Activated CD4-positive, alpha-beta memory T cell treated with anti-CD3 and anti-CD28 coated beads for 36 hours (primary cell): ENCODE measurements at regions not wholly inside any gene's neighbourhood (a gene's known extent, or its start where the extent isn't known, plus 50 kb on each side); places are given as distances from the start of the nearest gene placed in this dataset.
"Not testable (repeated sequence)": the region's sequence is repeated elsewhere in the genome, so short reads cannot be mapped to it uniquely, and the experiment has no call there.

ENCODE experiments used
- CTCF ChIA-PET: fragments of 350-600 bp; sonication (Branson Sonifier 250); formaldehyde crosslinking; loops from one replicate; lab custom pipeline; 2021; ENCODE audit warnings: antibody characterized with exemption, inconsistent platforms; lab: Charles Lee
- POLR2A ChIA-PET: fragments of 350-600 bp; sonication (Branson Sonifier 250); formaldehyde crosslinking; loops from one replicate; lab custom pipeline; 2021; ENCODE audit warnings: antibody characterized with exemption; lab: Charles Lee
- DNase-seq: peaks from one replicate; pipeline ENCODE4 v3.0.0-alpha.2; 2020
- H3K27ac Mint-ChIP-seq: one replicate; pipeline ENCODE4 v1.8.0; 2021; ENCODE audit warnings: mixed read lengths
- H3K27me3 Mint-ChIP-seq: one replicate; pipeline ENCODE4 v1.8.0; 2021; ENCODE audit warnings: mixed read lengths
- H3K36me3 Mint-ChIP-seq: one replicate; pipeline ENCODE4 v1.8.0; 2021; ENCODE audit warnings: mixed read lengths
- H3K4me1 Mint-ChIP-seq: one replicate; pipeline ENCODE4 v1.8.0; 2021; ENCODE audit warnings: low read depth, mixed read lengths
- H3K4me3 Mint-ChIP-seq: one replicate; pipeline ENCODE4 v1.8.0; 2021; ENCODE audit warnings: mild to moderate bottlenecking, mixed read lengths
- H3K9me3 Mint-ChIP-seq: one replicate; pipeline ENCODE4 v1.8.0; 2021; ENCODE audit warnings: mixed read lengths
- intact Hi-C: fragments of 100-400 bp; cut with micrococcal nuclease; formaldehyde crosslinking; loops from one replicate; pipeline ENCODE4 v1.15.1; 2023

DNA sequence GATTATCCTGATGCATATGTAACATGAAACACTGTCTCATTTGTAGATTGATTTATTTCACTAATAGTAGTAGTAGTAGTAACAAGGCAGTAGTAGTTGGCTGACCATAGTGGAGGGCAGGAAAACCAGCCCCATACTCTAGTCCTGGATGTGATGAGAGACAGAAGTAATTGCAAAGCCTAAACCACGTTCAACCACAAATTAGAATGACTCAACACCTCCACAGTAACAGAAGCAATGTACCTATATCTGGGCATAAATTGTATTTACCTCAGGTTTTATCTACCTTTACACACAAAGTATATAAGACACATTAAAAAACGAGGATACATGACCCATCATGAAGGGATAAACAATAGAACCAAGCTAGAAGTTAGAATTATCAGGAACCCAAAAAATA, 284.7 kb upstream of the RAI14 start:
- intact Hi-C loops, H3K4me3 Mint-ChIP-seq, CTCF ChIA-PET, H3K27ac Mint-ChIP-seq, POLR2A ChIA-PET, H3K4me1 Mint-ChIP-seq, H3K27me3 Mint-ChIP-seq, H3K36me3 Mint-ChIP-seq, H3K9me3 Mint-ChIP-seq, DNase-seq: not testable (repeated sequence)

DNA sequence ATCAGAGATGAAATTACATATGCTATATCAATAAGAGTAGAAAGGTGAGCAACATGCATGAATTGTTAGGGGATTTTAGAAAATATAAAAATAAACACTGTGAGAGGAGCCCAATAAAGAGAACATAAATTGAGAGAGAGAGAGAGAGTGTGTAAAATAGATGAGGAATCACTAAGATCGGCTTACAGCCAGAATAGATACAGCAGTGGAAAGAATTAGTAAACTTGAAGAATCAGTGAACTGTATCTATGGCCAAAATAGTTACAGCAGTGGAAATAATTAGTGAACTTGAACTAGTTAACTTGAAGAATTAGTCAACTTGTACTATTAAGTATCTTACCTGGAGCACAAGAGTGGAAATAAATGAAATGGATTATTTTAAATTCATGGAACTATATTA, 284.3 kb upstream of the RAI14 start:
- H3K4me1 Mint-ChIP-seq, intact Hi-C loops, H3K27me3 Mint-ChIP-seq, DNase-seq, H3K27ac Mint-ChIP-seq, POLR2A ChIA-PET, CTCF ChIA-PET, H3K36me3 Mint-ChIP-seq, H3K9me3 Mint-ChIP-seq, H3K4me3 Mint-ChIP-seq: not testable (repeated sequence)

DNA sequence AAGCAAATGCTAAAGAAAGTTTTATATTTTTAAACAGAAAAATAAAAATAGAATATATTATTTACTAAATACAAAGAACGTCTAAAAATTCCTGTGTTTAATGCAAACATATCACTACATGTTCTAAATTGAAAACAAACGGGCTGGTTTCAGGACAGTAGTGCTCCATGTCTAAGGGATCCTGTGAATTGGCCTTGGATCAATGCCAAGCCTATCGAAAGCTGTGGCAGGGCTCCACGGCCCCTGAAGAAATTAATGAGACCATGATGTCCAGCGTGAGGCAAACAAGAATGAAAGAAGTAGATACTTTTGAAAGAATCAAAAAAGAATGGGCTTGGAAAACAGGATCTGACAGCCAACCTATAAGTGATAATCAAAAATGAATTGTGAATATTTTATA, 283.4 kb upstream of the RAI14 start:
- H3K4me3 Mint-ChIP-seq = not testable (repeated sequence)

DNA sequence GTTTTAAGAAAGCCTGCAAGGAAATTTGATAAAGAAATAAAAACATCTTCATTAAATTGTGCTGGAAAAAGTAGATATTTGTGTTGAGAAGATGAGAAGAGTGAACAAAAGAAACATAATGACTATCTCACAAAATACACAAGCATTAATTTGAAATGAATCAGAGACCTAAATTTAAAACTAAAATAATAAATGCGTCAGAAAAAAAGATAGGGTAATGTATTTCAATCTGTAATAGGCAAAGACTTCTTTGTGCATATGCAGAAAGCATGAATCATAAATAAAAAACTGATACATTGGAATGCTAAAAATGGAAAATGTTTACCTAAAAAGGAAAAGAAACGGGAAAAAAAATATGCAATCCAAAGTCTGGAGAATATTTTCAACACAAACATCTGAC, 278.5 kb upstream of the RAI14 start:
- POLR2A ChIA-PET, intact Hi-C loops, CTCF ChIA-PET, H3K4me3 Mint-ChIP-seq, H3K9me3 Mint-ChIP-seq, DNase-seq, H3K4me1 Mint-ChIP-seq, H3K27ac Mint-ChIP-seq, H3K27me3 Mint-ChIP-seq, H3K36me3 Mint-ChIP-seq: not testable (repeated sequence)

More for the DNA sequence above, 283.4 kb upstream of the RAI14 start:
- H3K4me1 Mint-ChIP-seq, intact Hi-C loops, DNase-seq, H3K36me3 Mint-ChIP-seq, H3K27me3 Mint-ChIP-seq, H3K9me3 Mint-ChIP-seq, CTCF ChIA-PET, H3K27ac Mint-ChIP-seq, POLR2A ChIA-PET: not testable (repeated sequence)

DNA sequence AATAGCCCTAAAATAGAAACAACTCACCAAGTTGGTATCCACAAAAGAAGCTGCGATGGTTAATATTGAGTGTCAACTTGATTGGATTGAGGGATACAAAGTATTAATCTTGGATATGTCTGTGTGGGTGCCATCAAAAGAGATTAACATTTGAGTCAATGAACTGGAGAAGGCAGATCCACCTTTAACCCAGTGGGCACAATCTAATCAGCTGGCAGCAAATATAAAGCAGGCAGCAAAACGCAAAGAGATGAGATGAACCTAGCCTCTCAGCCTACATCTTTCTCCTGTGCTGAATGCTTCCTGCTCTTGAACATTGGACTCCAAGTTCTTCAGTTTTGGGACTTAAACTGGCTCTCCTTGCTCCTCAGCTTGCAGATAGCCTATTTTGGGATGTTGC, 277.6 kb upstream of the RAI14 start:
- H3K4me1 Mint-ChIP-seq, H3K27ac Mint-ChIP-seq, H3K27me3 Mint-ChIP-seq, DNase-seq, intact Hi-C loops, POLR2A ChIA-PET, CTCF ChIA-PET, H3K36me3 Mint-ChIP-seq, H3K9me3 Mint-ChIP-seq, H3K4me3 Mint-ChIP-seq: not testable (repeated sequence)

DNA sequence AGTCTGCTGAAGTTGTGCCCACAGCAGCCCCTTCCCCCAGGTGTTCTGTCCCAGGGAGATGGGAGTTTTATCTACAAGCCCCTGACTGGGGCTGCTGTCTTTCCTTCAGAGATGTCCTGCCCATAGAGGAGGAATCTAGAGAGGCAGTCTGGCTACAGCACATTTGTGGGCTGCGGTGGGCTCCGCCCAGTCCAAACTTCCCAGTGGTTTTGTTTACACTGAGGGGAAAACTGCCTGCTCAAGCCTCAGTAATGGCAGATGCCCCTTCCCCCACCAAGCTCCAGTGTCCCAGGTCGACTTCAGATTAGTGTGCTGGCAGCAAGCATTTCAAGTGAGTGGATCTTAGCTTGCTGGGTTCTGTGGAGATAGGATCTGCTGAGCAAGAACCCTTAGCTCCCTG, 267.4 kb upstream of the RAI14 start:
- H3K27ac Mint-ChIP-seq, H3K4me1 Mint-ChIP-seq, POLR2A ChIA-PET, CTCF ChIA-PET, DNase-seq, H3K27me3 Mint-ChIP-seq, H3K36me3 Mint-ChIP-seq, intact Hi-C loops, H3K9me3 Mint-ChIP-seq, H3K4me3 Mint-ChIP-seq: not testable (repeated sequence)

DNA sequence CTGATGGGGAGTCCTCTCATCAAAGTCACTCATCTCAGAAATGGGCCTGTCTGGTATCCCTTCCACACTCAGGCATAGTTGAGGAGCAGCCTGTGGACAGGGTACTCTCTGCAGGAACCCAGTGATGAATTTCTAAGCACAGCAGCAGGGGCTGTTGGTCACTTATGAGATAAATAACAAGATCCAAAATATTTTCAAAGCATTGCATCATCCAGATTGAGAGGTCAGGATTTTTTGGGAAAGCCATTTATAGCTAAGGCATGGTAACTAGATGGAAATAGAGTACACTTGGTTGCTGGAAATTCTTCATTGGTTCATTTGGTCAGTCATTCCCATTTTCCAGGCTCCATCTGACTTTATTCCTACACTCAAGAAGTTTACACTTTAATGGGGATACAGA, 246.8 kb upstream of the RAI14 start:
- Mint-ChIP-seq H3K27me3 (peaks cover 2% of the 10 kb centered on the region), H3K9me3 (no peaks in the 10 kb centered on the region), H3K36me3 (no peaks in the 10 kb centered on the region), H3K4me3 (no peak overlapping the region), H3K4me1 (no peaks in the 10 kb centered on the region), H3K27ac (no peak overlapping the region)
- CTCF ChIA-PET = no interaction called here
- intact Hi-C loops = no loop called here
- DNase-seq = no peak
- POLR2A ChIA-PET = no interaction called here

DNA sequence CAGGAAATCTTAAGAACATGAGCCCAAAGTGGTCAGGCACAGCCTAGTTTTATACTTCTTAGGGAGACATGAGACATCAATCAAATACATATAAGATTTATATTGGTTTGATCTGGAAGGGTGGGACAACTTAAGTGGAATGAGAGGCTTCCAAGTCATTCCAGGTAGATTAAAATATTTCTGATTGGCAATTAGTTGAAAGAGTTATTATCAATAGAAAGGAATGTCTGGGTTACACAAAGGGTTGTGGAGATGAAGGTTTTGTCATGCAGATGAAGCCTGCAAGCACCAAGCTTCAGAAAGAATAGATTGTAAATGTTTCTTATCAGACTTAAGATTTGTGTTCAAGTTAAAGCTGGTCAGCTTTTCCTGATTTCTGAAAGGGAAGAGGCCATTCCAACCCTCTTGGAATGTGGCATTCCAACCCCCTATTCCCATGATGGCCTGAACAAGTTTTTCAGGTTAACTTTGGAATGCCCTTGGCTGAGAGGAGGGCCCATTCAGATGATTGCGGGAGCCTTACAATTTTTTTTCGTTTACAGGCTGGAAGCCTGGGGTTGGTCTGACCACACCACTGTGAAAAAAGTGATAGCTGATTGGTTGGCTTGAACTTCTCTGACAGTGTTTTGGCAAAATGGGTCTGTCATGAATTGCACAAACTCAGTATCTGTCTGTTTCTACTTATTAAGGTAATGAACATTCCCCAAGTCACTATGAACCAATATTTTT, 245.6 kb upstream of the RAI14 start:
- POLR2A ChIA-PET = interaction anchor here (0.7 kb wide), 1 partner anchor 652 kb away, joined by 3 read pairs; no protein-coding TSS in a partner anchor
- H3K36me3 Mint-ChIP-seq = no peaks in the 10 kb centered on the region

DNA sequence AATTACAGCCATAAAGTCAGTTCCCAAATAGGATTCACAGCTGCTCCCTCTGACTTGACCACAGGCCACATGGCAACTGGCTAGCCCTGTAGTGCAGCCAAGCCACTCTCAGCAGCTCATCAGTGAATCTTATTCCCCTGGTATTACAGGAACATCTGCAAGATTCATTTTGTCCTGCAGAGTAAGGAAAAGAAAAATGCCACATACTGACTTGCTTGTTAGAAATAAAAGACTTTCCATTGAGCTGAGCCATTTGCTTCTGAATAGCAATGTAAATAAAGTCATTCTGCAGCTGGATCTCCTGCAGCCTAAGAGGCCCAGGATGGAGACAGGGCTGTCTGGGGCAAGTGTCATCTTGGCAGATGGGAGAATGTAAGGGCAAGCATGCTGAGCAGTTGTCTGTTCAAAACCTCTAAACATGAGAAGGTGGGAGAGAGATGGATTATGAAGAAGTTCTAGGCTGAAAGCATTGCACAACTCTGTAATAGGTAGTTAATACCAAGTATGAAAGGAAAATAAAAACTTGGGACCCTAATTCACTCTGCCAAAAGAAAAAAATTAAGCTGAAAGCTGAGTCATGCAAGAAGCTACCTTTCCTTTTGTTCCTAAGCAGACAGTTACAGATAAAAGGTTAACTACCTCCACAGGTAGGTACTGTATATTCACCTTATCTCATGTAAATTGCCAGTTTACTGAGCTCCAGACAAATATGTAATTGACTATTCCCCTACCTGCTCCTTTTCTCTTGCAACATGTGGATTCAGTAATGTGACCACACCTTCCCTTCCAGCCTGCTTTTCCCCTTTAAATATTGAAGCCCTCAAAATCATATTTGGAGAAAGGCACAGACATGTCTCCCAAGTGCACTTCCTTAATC, 244.4 kb upstream of the RAI14 start:
- Mint-ChIP-seq H3K36me3 (no peaks in the 10 kb centered on the region), H3K27ac (no peak overlapping the region), H3K27me3 (peaks cover 3% of the 10 kb centered on the region), H3K9me3 (no peaks in the 10 kb centered on the region), H3K4me1 (no peaks in the 10 kb centered on the region), H3K4me3 (no peak overlapping the region)
- DNase-seq = no peak
- intact Hi-C loops = no loop called here
- POLR2A ChIA-PET = interaction anchor here (0.7 kb wide), 1 partner anchor 653 kb away, joined by 3 read pairs; no protein-coding TSS in a partner anchor
- CTCF ChIA-PET = no interaction called here

More for the DNA sequence above, 245.6 kb upstream of the RAI14 start:
- intact Hi-C loops = no loop called here
- Mint-ChIP-seq H3K9me3 (no peaks in the 10 kb centered on the region), H3K27me3 (peaks cover 3% of the 10 kb centered on the region), H3K4me3 (no peak overlapping the region), H3K4me1 (no peaks in the 10 kb centered on the region), H3K27ac (no peak overlapping the region)
- CTCF ChIA-PET = no interaction called here
- DNase-seq = no peak

DNA sequence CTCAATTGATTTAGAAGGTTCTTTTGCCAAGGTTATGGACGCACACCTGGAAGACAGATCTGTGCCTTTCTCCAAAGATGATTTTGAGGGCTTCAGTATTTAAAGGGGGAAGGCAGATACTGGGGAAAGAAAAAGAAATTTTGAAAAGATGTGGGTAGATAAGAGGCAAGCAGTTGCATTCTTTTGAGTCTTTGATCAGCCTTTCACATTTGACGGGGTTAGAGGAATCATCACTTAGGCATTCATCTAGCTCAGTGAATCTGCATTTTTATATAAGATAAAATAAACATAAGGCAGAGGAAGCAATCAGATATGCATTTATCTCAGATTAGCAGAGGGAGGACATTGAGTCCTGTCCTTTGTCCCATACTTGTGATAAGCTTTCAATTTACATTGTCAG, 243.4 kb upstream of the RAI14 start:
- Mint-ChIP-seq H3K9me3 (no peaks in the 10 kb centered on the region), H3K36me3 (no peaks in the 10 kb centered on the region), H3K4me3 (no peak overlapping the region), H3K4me1 (no peaks in the 10 kb centered on the region), H3K27ac (no peak overlapping the region), H3K27me3 (peaks cover 3% of the 10 kb centered on the region)
- CTCF ChIA-PET = no interaction called here
- POLR2A ChIA-PET = no interaction called here
- DNase-seq = no peak
- intact Hi-C loops = no loop called here

DNA sequence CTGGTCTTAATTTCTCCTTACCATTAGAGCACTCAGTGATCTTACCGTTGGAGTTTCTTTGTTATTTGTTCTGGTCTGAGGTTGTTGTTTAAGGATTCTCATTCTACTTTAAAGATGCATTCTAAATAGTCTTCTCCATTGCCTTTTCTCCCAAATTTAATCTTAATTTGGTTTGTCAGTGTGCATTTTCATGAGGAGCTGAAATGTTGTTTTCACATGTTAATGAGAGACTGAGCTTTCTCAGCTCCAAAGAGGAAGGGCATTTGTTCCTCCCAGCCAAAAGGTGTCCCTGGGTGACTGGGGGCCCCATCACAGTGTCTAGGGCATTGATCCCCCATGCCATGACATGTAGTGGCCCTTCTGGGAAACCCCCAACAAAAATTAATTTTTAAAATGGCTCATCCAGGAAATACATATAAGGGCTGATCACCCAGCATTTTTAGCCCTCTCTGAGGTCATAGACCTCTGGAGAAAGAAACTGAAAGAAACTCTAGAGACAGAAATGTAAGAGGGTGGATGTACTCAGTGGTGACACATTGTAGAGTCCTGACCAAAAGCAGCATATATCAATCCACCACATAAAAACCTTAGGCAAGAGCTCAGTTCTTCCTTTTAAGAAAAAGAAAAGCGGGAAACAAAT, 240.4 kb upstream of the RAI14 start:
- ChIA-PET POLR2A (no interaction called here), CTCF (no interaction called here)
- H3K9me3 Mint-ChIP-seq = peaks cover 10% of the 10 kb centered on the region
- H3K4me3 Mint-ChIP-seq = no peak overlapping the region
- H3K4me1 Mint-ChIP-seq = no peaks in the 10 kb centered on the region
- peaks cover 3% of the 10 kb centered on the region for H3K27me3 Mint-ChIP-seq
- peaks cover under 1% of the 10 kb centered on the region for H3K36me3 Mint-ChIP-seq
- no peak overlapping the region for H3K27ac Mint-ChIP-seq
- intact Hi-C loops = no loop called here
- DNase-seq = no peak

DNA sequence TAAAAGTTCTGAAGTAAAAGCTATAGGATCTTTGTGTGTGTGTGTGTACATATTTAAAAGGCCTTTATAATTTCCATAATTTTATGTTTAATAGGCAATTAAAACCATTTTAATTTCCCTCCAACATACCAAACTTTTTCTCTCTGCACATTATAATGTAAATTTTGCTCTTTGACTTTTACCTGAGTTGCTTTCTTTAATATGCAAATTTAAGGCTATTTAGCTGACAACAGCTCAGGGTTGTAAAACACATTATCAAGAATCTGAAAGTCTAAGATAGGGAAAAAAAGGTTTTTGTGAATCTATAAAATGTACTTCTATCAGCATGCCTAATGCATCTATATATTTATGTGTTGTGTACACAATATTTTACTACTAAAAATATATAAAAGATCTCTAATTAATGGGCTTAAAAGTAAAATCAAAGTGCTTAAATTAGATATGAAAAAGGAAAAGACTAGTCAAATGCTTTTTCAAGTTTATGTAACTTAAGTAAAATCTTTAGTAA, 239.6 kb upstream of the RAI14 start:
- H3K4me1 Mint-ChIP-seq = no peaks in the 10 kb centered on the region
- CTCF ChIA-PET = no interaction called here
- H3K9me3 Mint-ChIP-seq = peaks cover 12% of the 10 kb centered on the region
- POLR2A ChIA-PET = no interaction called here
- no peak for DNase-seq
- H3K36me3 Mint-ChIP-seq = peaks cover 1% of the 10 kb centered on the region
- no peak overlapping the region for H3K4me3 Mint-ChIP-seq
- H3K27ac Mint-ChIP-seq = no peak overlapping the region
- intact Hi-C loops = no loop called here
- H3K27me3 Mint-ChIP-seq = peaks cover 3% of the 10 kb centered on the region
